ENCODE measurements at regions not wholly inside any gene's neighbourhood (a gene's known extent, or its start where the extent isn't known, plus 50 kb on each side); places are given as distances from the start of the nearest gene placed in this dataset.

GRCh38 chrX:39835241-39835640, 262.5 kb downstream of the BCOR start:
- Histone ChIP-seq H3K36me3 (no peaks in the 10 kb centered on the region), H3K4me3 (no peak overlapping the region), H3K27me3 (peaks cover 0 to 56% of the 10 kb centered on the region in 2 donors), H3K27ac (no peak overlapping the region), H3K4me1 (no peaks in the 10 kb centered on the region), H3K9me3 (no peaks in the 10 kb centered on the region)
- TF ChIP-seq, protein P1, sequence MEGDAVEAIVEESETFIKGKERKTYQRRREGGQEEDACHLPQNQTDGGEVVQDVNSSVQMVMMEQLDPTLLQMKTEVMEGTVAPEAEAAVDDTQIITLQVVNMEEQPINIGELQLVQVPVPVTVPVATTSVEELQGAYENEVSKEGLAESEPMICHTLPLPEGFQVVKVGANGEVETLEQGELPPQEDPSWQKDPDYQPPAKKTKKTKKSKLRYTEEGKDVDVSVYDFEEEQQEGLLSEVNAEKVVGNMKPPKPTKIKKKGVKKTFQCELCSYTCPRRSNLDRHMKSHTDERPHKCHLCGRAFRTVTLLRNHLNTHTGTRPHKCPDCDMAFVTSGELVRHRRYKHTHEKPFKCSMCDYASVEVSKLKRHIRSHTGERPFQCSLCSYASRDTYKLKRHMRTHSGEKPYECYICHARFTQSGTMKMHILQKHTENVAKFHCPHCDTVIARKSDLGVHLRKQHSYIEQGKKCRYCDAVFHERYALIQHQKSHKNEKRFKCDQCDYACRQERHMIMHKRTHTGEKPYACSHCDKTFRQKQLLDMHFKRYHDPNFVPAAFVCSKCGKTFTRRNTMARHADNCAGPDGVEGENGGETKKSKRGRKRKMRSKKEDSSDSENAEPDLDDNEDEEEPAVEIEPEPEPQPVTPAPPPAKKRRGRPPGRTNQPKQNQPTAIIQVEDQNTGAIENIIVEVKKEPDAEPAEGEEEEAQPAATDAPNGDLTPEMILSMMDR (IDR thresholded peaks at IDR 0.05), result no peak
- TF ChIP-seq POLR2AphosphoS5 (IDR thresholded peaks at IDR 0.05) (no peak), POLR2A (IDR thresholded peaks at IDR 0.05) (no peak)
- intact Hi-C loops (cut with DNase I; ENCODE audit: low total_unique reads), result no loop called here
- DNase-seq (ENCODE audit: low spot score in 2 of 2), result no peak

- intact Hi-C loops (cut with DNase I; ENCODE audit: low total_unique reads), result no loop called here
- H3K4me3 ChIP-seq, result no peak overlapping the region
- DNase-seq (ENCODE audit: low spot score in 2 of 2), result no peak
- no peaks in the 10 kb centered on the region for H3K9me3 ChIP-seq
- TF ChIP-seq, protein P1 (IDR thresholded peaks at IDR 0.05), result no peak
- TF ChIP-seq POLR2AphosphoS5 (IDR thresholded peaks at IDR 0.05) (no peak), POLR2A (IDR thresholded peaks at IDR 0.05) (no peak)
- no peaks in the 10 kb centered on the region for H3K36me3 ChIP-seq
- H3K27me3 ChIP-seq, result peaks cover 0 to 60% of the 10 kb centered on the region in 2 donors
- no peak overlapping the region for H3K27ac ChIP-seq
- H3K4me1 ChIP-seq, result no peaks in the 10 kb centered on the region
Observed at GRCh38 chrX:39835776-39836175, 262.0 kb downstream of the BCOR start.

DNA sequence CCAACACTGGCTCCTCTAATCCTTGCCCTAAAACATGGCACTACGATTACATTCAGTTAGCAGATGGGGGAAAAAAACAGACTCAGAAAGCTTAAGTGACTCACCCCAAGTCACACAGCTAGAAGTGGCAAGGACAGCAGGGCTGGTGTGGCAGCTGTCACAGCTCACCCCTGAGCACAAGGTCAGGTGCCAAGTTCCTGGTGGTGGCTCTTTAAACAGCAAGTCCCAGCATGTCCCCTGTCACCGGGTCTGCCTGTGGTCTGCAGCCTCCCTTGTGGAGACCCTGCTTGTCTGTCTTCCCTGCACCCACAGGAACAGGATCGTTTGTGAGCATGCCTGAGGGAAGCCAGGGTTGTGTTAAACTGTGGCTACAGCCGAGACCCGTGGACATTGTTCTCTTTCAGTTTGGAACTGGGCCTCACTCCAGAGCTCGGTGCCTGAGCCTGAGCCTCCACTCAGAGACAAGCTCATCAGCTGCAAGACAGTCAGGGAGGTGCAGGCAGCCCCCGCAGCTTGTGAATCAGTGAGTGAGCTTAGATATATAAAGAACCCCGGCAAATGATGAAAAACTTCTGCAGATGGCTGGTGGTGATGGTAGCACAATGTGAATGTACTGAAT, 260.8 kb downstream of the BCOR start:
- DNase-seq (ENCODE audit: low spot score in 2 of 2), result no peak
- no peaks in the 10 kb centered on the region for H3K4me1 ChIP-seq
- H3K27ac ChIP-seq, result no peak overlapping the region
- no peaks in the 10 kb centered on the region for H3K36me3 ChIP-seq
- no peak overlapping the region for H3K4me3 ChIP-seq
- H3K9me3 ChIP-seq, result no peaks in the 10 kb centered on the region
- intact Hi-C loops (cut with DNase I; ENCODE audit: low total_unique reads), result no loop called here
- H3K27me3 ChIP-seq, result peaks cover 0 to 69% of the 10 kb centered on the region in 2 donors
- TF ChIP-seq, protein P1 (IDR thresholded peaks at IDR 0.05), result no peak
- TF ChIP-seq POLR2AphosphoS5 (IDR thresholded peaks at IDR 0.05), result no peak
- no peak for TF ChIP-seq POLR2A (IDR thresholded peaks at IDR 0.05)

DNA sequence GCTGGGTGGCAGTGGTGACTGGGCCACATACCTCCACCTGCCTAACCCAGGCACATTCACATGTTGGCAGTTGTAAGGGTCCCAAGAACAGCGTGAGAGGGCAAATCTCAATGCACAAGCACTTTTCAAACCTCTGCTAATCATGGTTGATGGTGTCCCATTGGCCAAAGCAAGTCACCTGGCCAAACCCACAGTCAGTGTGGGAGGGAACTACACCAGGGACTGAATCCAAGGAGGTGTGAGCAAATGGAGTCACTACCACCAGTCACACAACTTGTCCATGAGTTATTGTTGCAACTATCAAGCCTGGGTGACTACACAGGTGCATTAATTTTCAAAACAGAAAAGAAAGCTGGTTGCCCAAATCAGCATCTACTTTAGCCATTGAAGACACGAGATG, 260.1 kb downstream of the BCOR start:
- no peaks in the 10 kb centered on the region for H3K4me1 ChIP-seq
- no peak overlapping the region for H3K27ac ChIP-seq
- no peaks in the 10 kb centered on the region for H3K36me3 ChIP-seq
- TF ChIP-seq POLR2AphosphoS5 (IDR thresholded peaks at IDR 0.05) (no peak), POLR2A (IDR thresholded peaks at IDR 0.05) (no peak)
- TF ChIP-seq, protein P1 (IDR thresholded peaks at IDR 0.05), result no peak
- intact Hi-C loops (cut with DNase I; ENCODE audit: low total_unique reads), result no loop called here
- no peaks in the 10 kb centered on the region for H3K9me3 ChIP-seq
- H3K4me3 ChIP-seq, result no peak overlapping the region
- H3K27me3 ChIP-seq, result peaks cover 0 to 67% of the 10 kb centered on the region in 2 donors
- DNase-seq (ENCODE audit: low spot score in 2 of 2), result no peak

- TF ChIP-seq POLR2A (IDR thresholded peaks at IDR 0.05) (no peak), POLR2AphosphoS5 (IDR thresholded peaks at IDR 0.05) (no peak)
- Histone ChIP-seq H3K36me3 (no peaks in the 10 kb centered on the region), H3K27ac (no peak overlapping the region), H3K9me3 (no peaks in the 10 kb centered on the region), H3K4me3 (no peak overlapping the region), H3K4me1 (no peaks in the 10 kb centered on the region), H3K27me3 (peaks cover 0 to 60% of the 10 kb centered on the region in 2 donors)
- DNase-seq (ENCODE audit: low spot score in 2 of 2), result no peak
- intact Hi-C loops (cut with DNase I; ENCODE audit: low total_unique reads), result no loop called here
Observed at GRCh38 chrX:39839371-39839770, 258.4 kb downstream of the BCOR start.
